Left lung (tissue), 4 donors: ENCODE measurements at regions not wholly inside any gene's neighbourhood (a gene's known extent, or its start where the extent isn't known, plus 50 kb on each side); places are given as distances from the start of the nearest gene placed in this dataset.

Experiments
- ATAC-seq: fragments of 200-7000 bp; cut with Tn5 transposase; one replicate; pipeline ENCODE4 v1.9.1; 2020; ENCODE audit warnings: moderate library complexity
- DNase-seq, 4 donors: peaks; one replicate each; pipeline ENCODE4 v3.0.0-alpha.2; 2013 to 2020
- H3K27ac ChIP-seq, 2 donors: fragments of 200-600 bp; sonication (generic) in 1 of 2; one replicate each; pipeline versions ENCODE4 v1.5.0 to v1.8.0; 2020 to 2021
- H3K27me3 ChIP-seq, 2 donors: fragments of 200-600 bp; sonication (generic) in 1 of 2; one replicate each; pipeline versions ENCODE4 v1.5.0 to v1.8.0; 2020 to 2021
- H3K36me3 ChIP-seq, 2 donors: fragments of 200-600 bp; sonication (generic) in 1 of 2; one replicate each; pipeline versions ENCODE4 v1.5.0 to v1.8.0; 2020 to 2021
- H3K4me1 ChIP-seq, 2 donors: fragments of 200-600 bp; one replicate each; pipeline ENCODE4 v1.8.0; 2021
- H3K4me3 ChIP-seq, 2 donors: fragments of 200-600 bp; sonication (generic) in 1 of 2; one replicate each; pipeline versions ENCODE4 v1.5.0 to v1.8.0; 2020 to 2021; ENCODE audit warnings: mild to moderate bottlenecking in 1 of 2
- H3K9me3 ChIP-seq, 2 donors: fragments of 200-600 bp; sonication (generic) in 1 of 2; one replicate each; pipeline versions ENCODE4 v1.5.0 to v1.8.0; 2020 to 2021
- CTCF ChIP-seq, 2 donors: fragments of 200-600 bp; sonication (generic) in 1 of 2; IDR thresholded peaks; one replicate each; pipeline versions ENCODE4 v1.5.0 to v1.8.0; 2021; ENCODE audit warnings: antibody characterized with exemption in 2 of 2
- intact Hi-C, 2 donors: fragments of 100-400 bp; cut with DNase I; formaldehyde crosslinking; loops; one replicate each; pipeline versions ENCODE4 v1.11.2 to v1.14.2; 2022
- donor health status: DM: no; HTN: yes; CAD: no.
- donor health status: DM: no; HTN: no; CAD: no.

GRCh38 chr11:80565231-80565630 lies 1124.4 kb upstream of the TENM4 start:
- no peak for DNase-seq
- H3K36me3 ChIP-seq = no peaks in the 10 kb centered on the region
- intact Hi-C loops = no loop called here
- no peaks in the 10 kb centered on the region for H3K27me3 ChIP-seq
- no peaks in the 10 kb centered on the region for H3K9me3 ChIP-seq
- ATAC-seq = no peak
- no peak for TF ChIP-seq CTCF (IDR thresholded peaks at IDR 0.05)
- H3K27ac ChIP-seq = no peak overlapping the region
- no peaks in the 10 kb centered on the region for H3K4me1 ChIP-seq
- H3K4me3 ChIP-seq = no peak overlapping the region

- ATAC-seq (no peak), DNase-seq (no peak)
- no peaks in the 10 kb centered on the region for H3K4me1 ChIP-seq
- H3K9me3 ChIP-seq = no peaks in the 10 kb centered on the region
- no peaks in the 10 kb centered on the region for H3K27me3 ChIP-seq
- no peaks in the 10 kb centered on the region for H3K36me3 ChIP-seq
- no peak overlapping the region for H3K27ac ChIP-seq
- intact Hi-C loops = no loop called here
- TF ChIP-seq CTCF (IDR thresholded peaks at IDR 0.05) = no peak
- no peak overlapping the region for H3K4me3 ChIP-seq
Measured at GRCh38 chr11:80562523-80563125, 1121.8 kb upstream of the TENM4 start.

- Histone ChIP-seq H3K27ac (no peak overlapping the region), H3K27me3 (no peaks in the 10 kb centered on the region), H3K36me3 (no peaks in the 10 kb centered on the region), H3K9me3 (no peaks in the 10 kb centered on the region), H3K4me3 (no peak overlapping the region), H3K4me1 (no peaks in the 10 kb centered on the region)
- intact Hi-C loops = no loop called here
- DNase-seq (no peak), ATAC-seq (no peak)
- no peak for TF ChIP-seq CTCF (IDR thresholded peaks at IDR 0.05)
Measured at GRCh38 chr11:80559942-80560341, 1119.1 kb upstream of the TENM4 start.

GRCh38 chr11:80553565-80553964 lies 1112.7 kb upstream of the TENM4 start:
- intact Hi-C loops = no loop called here
- no peak for TF ChIP-seq CTCF (IDR thresholded peaks at IDR 0.05)
- DNase-seq (no peak), ATAC-seq (no peak)
- no peak overlapping the region for H3K27ac ChIP-seq
- no peaks in the 10 kb centered on the region for H3K27me3 ChIP-seq
- H3K9me3 ChIP-seq = no peaks in the 10 kb centered on the region
- H3K36me3 ChIP-seq = no peaks in the 10 kb centered on the region
- H3K4me1 ChIP-seq = no peaks in the 10 kb centered on the region
- no peak overlapping the region for H3K4me3 ChIP-seq

- TF ChIP-seq CTCF (IDR thresholded peaks at IDR 0.05) = no peak
- H3K36me3 ChIP-seq = no peaks in the 10 kb centered on the region
- peak; percentile 50 for ATAC-seq
- H3K9me3 ChIP-seq = no peaks in the 10 kb centered on the region
- H3K4me1 ChIP-seq = no peaks in the 10 kb centered on the region
- H3K27ac ChIP-seq = no peak overlapping the region
- intact Hi-C loops = no loop called here
- no peaks in the 10 kb centered on the region for H3K27me3 ChIP-seq
- no peak for DNase-seq
- no peak overlapping the region for H3K4me3 ChIP-seq
Measured at GRCh38 chr11:80542704-80543103, 1101.9 kb upstream of the TENM4 start.
